Lung microvascular endothelial cell (primary cell): ENCODE measurements at regions not wholly inside any gene's neighbourhood (a gene's known extent, or its start where the extent isn't known, plus 50 kb on each side); places are given as distances from the start of the nearest gene placed in this dataset.
"Not testable (repeated sequence)": the region's sequence is repeated elsewhere in the genome, so short reads cannot be mapped to it uniquely, and the experiment has no call there.

Source experiments
- DNase-seq, 2 donors: peaks; one replicate each; pipeline versions ENCODE4 v3.0.0 to v3.0.0-alpha.2; 2010; ENCODE audit warnings: low read depth in 2 of 2

- DNase-seq = no peak
Observed at GRCh38 chr12:25424211-25424731, 128.8 kb downstream of the LMNTD1 start.

DNA sequence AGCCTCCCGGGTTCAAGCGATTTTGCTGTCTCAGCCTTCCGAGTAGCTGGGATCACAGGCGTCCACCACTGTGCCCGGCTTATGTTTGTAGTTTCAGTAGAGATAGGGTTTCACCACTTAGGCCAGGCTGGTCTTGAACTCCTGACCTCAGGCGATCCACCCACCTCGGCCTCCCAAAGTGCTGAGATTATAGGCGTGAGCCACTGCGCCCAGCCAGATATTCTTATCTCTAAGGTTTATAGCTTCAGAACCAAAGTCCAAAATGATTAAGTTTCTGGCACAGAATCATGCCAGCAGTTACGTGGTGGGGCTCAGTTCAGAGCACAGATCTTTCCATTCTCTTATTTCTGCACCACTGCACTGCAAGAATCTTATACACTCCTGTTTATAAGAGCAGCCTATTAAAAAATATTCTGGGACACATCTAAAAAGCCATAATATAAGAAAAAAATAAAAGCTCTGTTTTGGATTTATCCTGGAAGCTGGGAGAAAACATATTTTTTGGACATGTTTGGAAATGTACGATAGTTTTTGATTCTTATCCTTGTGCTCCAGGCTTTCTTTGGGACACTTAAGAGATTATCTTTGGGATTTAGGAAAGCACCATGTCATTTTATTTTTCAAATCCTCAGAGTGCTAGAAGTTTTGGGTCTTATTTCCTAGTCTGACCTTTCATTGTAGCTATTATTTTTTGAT is 129.6 kb downstream of the LMNTD1 start:
- DNase-seq = no peak

DNA sequence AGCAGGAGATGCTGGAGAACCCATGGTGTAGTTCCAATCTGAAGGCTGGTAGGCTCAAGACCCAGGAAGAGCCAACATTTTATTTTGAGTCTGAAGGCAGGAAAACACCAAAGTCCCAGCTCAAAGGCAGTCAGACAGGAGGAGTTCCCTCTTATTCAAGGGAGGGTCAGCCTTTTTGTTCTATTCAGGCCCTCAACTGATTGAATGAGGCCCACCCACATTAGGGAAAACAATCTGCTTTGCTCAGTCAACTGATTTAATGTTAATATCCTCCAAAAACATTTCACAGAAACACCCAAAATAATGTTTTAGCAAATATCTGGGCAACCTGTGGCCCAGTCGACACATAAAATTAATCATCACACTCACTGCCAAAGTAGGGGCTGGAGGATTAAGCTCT is 130.8 kb downstream of the LMNTD1 start:
- DNase-seq = no peak

GRCh38 chr12:25421651-25422167 is 131.4 kb downstream of the LMNTD1 start:
- no peak for DNase-seq

DNA sequence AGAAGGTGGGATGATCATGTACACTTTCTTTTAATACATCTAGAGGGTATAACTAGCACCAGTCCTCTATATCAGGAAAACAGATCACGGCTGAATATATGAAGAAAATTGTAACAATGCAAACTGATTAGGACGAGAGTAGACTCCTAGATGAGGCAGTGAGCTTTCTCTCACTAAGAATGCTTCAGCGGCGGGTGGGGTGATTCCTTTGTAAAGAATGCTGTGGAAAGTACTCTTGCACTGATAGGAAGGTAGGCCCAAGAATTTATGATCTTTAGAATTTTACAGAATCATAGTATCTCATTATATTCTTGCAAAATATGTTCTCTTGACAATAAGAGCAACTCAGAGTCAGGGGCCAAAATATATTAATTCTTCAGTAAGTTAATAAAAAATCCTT is 133.0 kb downstream of the LMNTD1 start:
- no peak for DNase-seq

DNA sequence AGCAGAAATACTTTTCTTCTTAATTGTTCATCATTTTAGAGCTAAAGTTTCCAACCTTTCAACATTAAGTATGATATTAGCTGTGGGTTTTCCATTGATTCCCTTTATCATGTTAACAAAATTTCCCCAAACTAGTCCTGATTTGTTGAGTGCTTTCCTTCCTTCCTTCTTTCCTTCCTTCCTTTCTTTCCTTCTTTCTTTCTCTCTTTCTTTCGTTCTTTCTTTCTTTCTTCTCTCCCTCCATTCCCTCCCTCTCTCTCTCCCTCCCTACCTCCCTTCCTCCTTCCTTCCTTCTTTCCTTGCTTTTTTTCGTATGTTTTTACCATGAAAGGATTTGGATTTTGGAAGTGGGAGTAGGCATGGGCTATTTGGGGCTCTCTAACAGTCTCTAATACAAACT is 133.5 kb downstream of the LMNTD1 start:
- DNase-seq = no peak

- DNase-seq = no peak
Observed at GRCh38 chr12:25417071-25417470, 136.0 kb downstream of the LMNTD1 start.

- DNase-seq = no peak
Observed at GRCh38 chr12:25416516-25416915, 136.6 kb downstream of the LMNTD1 start.

GRCh38 chr12:25415004-25415403 is 138.1 kb downstream of the LMNTD1 start:
- no peak for DNase-seq

DNA sequence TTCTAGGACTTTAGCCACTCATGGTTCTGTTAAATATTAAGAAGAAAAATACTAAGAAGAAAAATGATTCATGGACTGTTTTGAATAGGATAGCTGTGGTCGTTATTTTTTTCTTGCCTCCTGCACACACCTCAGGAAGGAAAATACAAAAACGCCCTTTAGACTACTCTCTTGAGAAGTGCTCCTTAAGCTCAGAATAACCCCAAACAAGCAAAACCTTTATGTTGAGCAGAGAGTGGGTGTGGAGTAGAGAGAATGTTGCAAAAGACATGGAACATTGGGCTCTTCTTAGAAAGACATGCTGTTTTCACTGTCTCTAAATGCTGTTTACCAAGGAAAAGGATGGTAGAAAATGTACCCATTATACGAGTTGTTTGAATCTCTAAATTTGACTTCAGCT is 140.3 kb downstream of the LMNTD1 start:
- DNase-seq = no peak

- no peak for DNase-seq
Observed at GRCh38 chr12:25404955-25405354, 148.1 kb downstream of the LMNTD1 start.

DNA sequence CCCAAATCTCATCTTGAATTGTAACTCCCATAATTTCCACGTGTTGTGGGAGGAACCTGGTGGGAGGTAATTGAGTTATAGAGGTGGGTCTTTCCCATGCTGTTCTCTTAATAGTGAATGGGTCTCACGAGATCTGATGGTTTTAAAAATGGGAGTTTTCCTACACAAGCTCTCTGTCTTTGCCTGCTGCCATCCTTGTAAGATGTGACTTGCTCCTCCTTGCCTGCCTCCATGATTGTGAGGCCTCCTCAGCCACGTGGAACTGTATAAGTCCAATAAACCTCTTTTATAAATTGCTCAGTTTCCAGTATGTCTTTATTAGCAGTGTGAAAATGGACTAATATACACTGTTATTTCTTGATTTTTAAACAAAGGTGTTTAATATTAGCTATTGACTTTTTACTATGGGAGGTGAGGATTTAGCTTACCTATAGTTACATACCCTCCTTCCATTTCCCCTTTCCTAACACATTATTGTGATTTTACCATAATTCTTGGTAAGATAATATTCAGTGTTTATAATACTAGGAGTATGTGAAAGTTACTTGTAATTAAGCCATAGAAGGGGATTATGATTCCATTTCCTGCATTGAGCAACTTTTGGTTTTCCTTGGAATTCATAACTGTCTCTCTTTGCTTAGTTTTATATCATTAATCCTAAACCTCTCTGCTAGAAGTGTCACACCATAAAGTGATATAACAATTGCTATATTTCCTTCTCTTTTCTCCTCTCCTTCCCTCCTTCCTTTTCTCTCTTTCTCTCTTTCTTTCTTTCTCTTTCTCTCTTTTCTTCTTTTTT is 151.0 kb upstream of the KRAS start:
- DNase-seq = no peak

DNA sequence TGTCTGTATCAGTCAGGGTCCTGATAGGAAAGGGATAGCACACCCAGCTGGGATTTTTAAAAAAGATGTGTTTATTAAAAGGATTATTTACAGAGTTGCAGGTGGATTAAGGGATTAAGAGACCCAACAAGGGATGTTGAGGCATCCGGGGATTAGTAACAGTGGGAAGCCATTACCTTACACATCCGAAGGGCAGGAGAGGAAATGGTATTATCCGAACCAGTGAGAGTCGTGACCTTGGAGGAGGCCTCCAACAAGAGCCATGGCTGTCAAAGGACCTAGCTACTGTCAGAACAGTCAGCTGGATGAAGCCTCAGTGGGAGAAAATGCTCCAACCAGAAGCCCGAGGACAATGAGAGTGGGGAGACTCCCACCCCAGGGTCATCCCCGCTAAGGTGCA is 146.3 kb upstream of the KRAS start:
- DNase-seq = no peak

GRCh38 chr12:25395227-25395626 is 144.5 kb upstream of the KRAS start:
- no peak for DNase-seq

DNA sequence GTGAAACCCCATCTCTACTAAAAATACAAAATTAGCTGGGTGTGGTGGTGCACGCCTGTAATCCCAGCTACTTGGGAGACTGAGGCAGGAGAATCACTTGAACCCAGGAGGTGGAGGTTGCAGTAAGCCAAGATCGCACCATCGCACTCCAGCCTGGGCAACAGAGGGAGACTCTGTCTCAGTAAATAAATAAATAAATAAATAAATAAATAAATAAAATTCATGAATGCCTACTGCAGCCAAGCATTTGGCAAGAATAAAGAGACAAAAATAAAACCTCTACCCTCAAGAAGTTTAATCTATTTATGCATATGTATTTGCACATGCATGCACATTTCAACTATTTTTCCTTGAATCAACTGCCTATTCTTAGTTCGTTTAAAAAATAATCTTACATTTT is 144.0 kb upstream of the KRAS start:
- not testable (repeated sequence) for DNase-seq

DNA sequence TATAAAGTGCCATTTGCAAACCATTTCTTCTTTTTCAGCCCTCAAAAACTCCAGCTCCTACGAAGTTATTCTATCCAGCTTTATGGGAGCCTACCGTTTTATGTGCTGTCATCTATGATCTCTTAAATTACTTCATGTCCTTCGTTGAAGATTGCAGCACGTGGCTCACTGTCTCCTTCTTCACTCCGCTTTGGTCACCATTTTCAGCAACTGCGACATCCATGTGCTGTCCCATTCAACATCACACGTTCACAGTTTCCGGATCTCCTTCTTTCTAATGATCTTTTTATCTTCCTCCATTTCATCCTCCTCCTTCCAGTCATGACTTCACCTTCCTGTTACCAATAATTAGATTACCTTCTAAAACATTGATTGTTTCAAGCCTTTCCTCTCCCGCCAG is 143.3 kb upstream of the KRAS start:
- DNase-seq = no peak

DNA sequence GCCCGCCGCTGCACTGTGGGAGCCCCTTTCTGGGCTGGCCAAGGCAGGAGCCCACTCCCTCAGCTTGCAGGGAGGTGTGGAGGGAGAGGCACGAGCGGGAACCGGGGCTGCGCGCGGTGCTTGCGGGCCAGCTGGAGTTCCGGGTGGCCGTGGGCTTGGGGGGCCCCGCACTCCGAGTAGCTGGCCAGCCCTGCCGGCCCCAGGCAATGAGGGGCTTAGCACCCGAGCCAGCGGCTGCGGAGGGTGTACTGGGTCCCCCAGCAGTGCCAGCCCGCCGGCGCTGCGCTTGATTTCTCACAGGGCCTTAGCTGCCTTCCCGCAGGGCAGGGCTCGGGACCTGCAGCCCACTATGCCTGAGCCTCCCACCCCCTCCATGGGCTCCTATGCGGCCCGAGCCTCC is 140.6 kb upstream of the KRAS start:
- not testable (repeated sequence) for DNase-seq

DNA sequence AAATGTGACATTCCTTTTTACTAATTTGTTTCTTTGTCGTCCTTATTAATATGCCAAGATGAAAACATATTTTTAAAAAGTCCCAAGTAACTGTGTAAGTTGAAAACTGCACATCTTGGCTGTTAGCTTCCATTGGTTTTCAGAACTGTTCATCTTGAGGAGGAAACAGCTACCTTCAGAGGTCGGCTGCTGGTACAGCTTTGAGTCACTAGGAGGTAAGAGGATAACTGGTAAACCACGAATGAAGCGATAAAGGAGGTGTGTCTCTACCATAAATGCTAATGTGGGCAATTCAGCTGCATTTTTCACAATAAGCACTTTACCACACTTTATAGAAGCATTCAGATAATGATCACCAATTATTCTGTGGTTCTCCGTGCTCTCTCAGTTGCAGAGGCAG is 137.5 kb upstream of the KRAS start:
- DNase-seq = no peak

DNA sequence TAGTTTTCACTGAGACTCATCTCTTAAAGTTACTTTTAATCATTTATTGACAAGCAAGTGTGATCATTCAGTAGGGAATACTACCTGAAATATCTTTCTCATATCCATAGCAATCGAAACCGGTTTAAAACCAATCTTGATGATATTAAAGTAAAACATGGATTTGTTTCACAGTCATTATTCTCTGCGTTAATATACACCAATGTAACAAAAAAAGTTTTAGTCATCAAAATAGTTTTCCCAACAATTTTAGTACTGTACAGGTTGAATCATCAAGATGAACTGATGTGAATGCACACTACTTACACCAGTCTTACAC is 137.0 kb upstream of the KRAS start:
- no peak for DNase-seq

DNA sequence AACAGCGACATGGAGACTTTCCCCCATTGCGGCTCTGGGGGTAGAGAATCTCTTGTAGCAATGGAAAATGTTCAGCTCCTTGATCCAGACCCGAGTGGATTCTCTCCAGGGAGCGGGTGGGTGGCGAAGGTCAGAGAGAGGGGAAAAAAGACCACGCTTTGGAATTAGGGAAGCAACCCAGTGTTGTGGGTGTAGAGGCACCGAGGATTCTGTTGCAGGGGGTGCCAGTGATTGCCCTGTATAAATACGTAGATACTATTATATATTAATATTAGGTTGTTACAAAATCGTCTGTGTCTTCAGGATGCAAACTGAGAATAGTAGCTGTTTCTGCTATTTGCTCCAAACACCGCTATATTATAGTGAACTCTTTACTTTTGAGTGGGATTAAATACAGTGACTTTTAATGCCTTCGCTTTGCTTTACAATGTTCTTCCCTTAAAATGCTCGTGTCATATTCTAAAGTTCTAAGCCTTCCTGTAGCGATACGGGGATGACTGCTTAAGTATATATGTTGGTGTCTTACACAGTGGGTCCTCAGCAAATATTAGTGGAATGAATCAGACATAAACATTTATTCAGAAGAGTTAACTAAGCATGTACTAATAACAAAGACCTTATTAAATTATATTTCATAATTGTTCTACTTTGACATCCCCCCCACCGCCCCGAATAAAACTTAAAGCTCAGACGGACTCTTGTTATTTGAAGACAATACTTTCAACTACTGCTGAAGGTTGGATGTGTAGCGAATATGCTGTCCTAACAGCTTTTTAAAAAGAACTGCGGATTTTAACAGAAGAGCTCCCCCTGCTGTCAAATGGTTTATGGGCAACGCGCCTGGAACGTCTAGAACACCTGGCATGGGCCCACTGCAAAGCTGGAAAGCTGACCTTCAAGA is 136.4 kb upstream of the KRAS start:
- DNase-seq = peak; percentile 91 to 92

DNA sequence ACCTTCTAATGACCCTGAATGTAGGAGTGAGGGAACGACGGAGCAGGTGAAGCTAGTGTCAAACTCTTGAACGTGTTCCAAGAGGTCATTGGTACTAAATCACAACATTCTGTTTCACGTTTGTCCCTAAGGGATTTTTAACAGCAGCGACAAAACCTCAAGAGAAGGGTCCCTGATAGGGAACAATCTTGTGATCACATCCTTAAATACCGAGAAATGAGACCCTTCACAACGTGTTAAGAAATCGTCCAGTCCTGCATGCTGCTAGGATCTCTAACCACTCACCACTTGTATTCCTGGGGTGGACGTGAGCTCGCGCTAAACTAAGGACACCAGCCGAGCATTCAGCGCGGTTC is 134.1 kb upstream of the KRAS start:
- DNase-seq = no peak
